GM21619 (cell line): ENCODE measurements at regions not wholly inside any gene's neighbourhood (a gene's known extent, or its start where the extent isn't known, plus 50 kb on each side); places are given as distances from the start of the nearest gene placed in this dataset.

Experiments
- ATAC-seq: cut with Tn5 transposase; IDR thresholded peaks from one replicate; pipeline ENCODE4 v1.9.1; 2021; ENCODE audit not compliant: unreplicated experiment

DNA sequence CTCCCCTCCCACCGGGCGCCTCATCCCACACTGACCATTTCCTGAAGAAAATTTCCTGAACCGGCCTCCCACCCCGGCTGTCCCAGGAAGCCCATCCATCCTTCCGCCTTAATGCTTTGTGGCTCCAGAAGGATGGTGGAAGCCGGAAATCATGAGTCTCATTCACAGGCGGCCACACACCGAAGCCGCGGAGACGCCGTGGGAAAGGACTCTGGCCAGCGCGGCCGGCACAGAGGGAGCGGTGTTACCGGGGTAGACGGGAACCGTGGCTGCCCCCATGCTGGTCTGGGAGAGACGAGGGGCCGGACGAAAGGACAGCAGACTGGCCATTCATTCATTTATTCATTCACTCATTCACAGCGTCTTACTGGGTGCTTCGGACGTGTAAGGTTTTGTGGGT, 326.8 kb downstream of the SEC14L1 start:
- no peak for ATAC-seq

DNA sequence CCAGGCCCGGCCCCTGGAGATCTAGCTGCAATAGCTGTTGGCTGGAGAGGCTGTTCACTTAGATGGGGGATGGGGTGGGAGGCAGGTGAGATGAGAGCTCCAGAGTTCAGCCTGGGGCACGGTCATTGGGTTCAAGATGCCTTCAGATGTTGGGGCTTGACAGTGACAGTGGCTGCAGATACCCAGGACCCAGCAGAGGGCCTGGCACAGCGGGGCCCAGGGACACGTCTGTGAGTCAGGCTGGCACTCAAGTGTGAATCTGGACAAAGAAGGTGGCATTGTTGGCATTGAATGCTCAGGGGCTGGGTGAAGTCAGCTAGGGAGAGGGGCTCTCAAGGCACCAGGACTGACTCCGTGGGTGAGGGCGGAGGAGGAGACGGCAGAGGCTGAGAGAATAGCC, 328.1 kb downstream of the SEC14L1 start:
- no peak for ATAC-seq

DNA sequence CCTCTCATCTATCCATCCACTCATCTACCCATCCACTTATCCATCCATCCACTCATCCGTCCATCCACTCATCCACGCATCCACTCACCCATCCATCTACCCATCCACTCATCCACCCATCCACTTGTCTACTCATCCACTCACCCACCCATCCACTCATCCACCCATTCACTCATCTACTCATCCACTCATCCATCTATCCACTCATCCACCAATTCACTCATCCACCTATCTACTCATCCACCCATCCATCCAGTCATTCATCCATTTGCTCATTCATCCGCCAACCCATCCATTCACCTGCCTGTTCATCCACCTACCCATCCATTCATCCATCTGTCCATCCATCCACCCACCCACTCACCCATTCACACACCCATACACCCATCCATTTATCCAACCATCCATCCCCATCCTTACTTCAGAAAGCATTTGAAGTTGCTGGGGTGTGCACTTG, 329.6 kb downstream of the SEC14L1 start:
- ATAC-seq, result no peak

DNA sequence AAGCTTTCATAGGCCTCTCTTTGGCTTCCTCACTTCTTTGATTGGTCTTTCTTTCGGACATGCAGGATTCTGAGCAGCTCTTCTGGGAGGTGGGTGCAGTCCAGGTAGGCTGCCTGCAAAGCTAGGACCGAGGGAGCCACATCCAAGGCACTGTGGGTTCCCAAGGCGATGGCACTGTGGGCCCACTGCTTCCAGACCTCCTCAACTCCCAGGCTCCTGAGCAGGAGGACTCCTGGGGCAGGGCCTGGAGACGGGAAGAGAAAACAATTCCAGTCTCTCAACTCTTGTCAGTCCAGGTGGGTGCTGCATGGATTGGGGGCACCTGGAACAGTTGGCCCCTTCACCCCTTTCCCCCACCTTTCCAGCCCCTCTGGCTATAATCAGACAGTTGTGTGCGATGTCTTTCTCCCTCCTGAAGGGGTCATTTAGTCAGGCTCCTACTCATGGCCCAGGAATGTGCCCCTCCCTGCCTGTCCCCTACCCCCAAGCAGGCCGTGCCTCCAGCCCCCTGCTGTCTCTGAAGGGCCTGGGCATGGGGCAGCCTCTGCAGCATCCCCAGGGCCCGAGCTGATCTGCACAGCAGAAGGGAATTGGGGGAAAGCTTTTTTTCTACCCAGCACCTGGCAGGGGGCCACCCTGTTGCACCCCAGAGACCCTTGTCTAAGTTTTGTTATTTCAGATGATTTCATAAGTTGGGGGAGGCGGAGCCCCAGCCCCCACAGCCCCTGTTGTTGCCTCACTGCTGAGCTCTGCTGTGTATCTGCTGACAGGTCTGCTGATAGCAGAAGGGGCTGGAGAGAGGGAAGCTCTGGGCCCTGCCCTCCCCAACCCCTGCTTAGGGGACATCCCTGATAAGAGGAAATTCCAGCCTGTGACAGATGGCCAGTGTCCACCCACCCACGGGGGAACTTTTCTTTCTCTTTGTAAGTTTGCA, 330.3 kb downstream of the SEC14L1 start:
- ATAC-seq, result no peak

DNA sequence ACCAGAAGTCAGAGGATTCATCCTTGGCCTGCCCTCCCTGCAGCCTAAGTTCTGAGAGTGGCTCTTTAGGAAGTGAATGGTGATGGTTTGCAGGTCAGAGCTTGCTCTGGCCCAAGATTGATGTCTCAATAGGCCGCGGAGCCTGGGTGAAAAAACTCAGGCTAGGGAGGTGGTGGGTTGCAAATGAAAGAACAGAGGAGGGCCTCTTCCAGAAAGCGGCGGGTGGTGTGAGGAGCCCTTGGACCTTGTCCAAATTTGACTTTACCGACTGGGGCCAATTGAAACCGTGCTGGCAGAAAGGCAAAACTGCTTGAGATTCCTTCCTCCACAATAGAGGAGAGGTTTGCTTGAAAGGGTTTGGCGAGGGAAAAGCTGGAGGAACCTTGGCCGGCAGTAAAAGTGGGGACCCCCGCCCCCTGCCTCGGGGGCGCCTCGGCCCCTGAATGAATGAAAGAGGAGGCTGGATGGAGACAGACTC, 331.3 kb downstream of the SEC14L1 start:
- ATAC-seq, result no peak

DNA sequence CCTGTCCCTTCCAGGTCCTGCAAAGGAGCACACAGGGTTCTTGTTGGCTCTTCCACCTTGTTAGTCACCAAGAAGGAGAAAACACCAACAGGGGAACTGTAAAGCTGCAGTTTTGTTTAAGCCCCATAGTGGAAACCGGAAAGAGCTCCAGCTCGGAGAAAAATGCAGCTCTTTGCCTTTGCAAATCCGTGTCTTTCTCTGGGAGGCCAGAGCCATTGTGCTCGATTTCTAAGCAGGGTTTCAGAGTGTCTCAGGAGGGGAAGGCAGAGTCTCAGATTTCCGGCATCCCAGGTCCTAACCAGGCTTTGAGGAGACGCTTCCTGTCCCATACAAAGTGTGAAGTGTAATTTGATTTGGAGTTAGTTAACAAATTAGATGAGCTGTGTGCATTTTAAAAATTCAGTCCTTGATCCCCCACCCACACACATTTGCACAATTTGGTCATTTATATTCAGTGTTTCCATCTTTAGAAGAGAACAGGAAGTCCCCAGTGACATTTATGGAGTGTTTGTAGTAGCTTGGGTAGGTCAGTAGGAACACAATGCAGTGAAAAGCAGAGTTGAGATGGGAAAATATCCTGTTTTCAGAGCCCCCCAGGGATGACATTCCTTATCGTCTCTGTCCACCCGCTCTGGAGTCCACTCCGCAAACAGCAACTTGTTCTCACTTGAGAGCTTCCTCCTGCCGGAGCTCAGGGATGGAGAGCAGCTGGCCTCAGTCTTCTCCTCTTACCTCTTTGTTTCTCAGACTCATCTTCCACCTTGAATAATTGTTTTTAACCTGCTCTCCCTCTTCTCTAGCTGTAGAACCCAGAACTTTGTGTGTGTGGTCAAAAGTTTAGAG, 331.9 kb downstream of the SEC14L1 start:
- no peak for ATAC-seq

DNA sequence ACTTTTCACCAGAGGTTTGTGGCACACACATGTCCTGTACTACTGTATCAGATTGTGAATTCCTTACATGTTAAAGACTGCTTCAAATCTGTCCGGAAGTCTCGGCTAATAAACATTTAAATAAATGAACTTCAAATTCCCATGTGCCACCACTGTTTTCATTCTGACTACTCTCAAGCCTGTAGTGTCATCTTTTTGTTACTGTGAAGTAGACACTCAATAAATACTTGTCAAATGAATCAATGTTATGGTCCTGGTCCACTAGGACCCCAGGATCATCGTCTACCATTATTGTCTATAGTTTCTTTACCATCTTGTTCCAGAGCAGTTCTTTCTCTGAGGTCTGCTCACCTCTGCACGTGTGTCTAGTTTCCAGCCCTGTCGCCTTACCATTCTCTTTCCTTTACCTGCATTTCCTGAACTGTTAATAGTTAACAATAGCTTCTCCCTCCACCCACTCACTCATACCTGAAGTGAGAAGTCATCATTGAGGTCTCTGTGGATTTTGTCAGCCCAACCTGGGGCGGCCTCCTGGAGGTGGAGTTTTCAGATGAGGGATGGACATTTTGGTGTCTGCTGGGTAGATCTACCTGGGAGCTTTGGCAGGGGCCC, 333.0 kb downstream of the SEC14L1 start:
- ATAC-seq, result no peak

DNA sequence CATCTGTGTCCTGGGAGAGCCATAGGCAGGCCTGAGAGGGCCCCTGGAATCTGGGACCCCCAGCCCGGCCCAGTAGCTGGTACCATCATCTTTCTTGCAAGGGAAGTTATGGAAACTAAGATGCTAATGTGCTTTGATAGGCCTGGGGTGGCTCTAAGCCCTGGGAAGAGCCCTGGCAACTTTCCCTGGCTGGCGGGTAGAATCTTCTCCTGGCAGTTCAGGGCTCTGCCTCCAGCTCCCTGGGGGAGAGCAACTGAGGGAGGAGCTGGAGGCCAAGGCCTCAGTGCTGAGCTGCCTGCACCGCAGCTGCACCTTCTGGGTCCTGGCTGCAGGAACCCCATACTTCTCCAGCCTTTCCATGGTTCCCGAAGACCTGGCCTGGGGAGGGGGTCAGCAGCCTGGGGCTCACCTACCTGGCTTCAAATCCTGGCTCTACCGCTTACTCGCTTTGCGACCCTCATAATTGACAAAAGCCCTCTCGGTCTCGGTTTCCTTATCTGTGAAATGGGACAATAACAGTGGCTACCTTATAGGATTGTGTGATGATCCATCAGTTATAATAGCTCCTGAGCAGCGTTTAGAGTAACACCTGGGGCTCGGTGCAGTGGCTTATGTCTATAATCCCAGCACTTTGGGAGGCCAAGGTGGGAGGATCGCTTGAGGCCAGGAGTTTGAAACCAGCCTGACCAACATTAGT, 333.7 kb downstream of the SEC14L1 start:
- ATAC-seq, result no peak

DNA sequence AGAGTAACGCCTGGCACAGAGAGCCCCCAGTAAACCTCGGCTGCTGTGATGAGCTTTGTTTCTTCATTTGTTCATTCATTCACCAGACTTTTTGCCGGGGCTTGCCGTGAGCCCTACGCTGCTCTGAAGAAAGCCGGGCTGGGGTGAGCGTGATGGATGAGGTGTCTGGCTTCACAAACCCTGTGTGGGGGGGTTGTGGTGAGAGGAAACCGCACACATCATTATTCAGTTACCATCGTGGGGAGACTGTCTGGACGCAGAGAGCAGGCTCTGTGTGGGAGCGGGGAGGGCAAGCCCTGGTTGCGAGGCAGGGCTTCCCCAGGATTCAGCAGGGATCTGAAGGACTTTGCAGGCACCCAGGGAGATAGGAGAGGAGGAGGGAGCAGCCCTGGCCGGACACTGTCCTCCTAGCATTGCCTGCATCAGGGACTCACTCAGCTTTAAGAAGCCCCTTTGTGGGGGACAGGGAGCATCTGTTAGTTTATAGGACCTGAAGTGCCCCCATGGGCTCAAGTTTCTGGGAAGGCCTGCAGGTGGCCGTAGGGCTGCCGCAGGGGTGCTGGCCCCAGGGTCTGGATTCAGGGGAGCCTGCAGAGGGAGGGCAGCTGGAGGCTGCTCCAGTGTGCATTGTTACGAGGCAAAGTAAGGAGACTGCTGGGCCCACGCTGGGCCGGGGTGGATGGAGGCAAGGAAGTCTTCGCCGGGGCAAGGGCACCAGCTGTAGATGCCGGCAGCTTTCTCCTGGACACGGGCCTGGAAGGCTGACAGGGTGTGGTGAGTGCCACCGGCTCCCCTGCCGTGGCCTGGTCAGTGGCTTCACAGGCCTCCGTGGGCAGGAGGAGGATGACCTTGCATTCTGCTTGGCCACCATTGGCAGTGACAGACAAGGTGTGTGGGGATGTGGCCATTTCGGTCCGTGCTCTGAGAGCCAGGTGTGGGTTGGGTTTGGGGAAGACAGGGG, 334.5 kb downstream of the SEC14L1 start:
- ATAC-seq, result no peak

DNA sequence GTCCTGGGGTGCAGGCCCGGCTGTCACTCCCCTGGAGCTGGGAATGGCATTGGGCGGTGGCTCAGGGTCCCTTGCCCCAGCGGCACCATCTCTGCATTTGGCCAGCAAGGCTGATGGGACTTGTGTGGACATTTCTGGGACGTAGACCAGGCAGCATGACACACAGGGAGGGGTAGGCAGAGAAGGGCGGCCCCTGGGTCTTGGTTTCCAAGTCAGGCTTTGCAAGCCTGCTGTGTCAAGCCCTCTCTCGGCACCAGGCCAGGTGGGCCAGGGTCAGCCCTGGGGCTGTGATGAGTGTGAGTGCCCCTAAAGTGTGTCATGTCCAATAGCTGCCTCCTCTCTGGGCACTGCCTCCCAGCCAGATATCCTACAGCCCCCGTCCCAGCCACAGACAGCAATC, 335.2 kb downstream of the SEC14L1 start:
- ATAC-seq, result no peak

DNA sequence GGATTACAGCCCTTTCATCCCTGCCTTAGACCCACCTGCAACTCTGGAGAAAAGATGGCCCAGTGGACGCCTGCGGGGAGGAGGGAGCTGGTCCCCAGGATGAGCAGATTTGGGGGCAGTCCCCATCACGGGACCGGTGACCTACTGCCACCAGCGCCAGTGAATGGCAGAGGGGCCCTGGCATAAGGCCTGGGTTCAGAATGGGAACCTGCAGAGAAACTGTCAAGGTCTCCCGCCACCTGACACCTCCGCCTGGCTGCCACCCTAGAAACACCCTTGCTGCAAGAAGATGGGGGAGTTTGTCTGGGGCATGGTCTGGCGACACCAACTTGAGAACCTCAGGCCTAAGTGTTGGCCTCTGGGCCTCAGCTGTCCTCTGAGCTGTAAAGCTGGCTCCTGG, 335.7 kb downstream of the SEC14L1 start:
- ATAC-seq, result no peak

DNA sequence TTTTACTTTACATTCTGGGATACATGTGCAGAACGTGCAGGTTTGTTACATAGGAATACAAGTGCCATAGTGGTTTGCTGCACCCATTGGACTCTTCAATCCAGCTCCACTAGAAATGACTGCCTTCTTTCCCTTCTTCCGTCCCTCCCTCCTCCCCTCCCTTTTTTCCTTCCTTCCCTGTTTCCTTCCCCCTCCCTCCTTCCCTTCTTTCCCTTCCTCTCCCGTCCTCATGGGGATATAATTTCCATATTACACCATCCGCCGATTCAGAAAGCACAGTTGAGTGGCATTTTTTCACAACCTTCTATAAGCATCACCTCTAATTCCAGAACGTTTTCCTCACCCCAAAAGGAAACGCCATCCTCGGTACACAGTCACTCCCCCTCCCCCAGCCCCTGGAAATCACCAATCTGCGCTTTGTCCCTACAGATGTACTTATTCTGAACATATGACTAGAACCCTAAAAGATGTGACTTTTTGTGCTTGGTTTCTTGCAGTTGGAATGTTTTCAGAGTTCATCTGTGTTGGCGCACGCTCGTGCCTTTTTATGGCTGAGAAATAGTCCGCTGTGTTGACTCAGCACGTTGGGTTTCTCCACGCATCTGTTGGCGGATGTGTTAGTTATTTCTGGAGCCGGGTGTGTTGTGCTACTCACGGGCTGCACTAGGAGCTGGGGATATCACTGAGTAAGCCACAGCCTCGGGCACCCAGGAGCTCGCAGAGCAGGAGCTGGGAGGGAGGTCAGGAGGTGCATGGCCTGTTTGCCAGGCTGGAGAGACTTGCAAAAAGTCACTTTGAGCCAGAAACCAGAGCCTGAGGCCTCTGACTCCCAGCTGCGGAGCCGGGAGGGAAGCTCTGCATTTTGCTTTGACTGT, 336.4 kb downstream of the SEC14L1 start:
- no peak for ATAC-seq

DNA sequence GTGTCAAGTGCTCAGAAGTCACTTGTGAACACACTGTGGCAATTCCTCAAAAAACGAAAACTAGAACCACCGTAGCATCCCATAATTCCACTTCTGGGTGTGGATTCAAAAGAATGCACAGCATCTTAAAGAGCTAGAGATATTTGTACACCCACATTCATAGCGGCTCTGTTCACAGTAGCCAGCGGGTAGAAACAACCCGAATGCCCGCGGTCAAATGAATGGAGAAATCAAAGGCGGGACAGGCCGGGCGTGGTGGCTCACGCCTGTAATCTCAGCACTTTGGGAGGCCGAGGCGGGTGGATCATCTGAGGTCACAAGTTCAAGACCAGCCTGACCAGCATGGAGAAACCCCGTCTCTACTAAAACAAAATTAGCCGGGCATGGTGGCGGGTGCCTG, 337.5 kb downstream of the SEC14L1 start:
- no peak for ATAC-seq

DNA sequence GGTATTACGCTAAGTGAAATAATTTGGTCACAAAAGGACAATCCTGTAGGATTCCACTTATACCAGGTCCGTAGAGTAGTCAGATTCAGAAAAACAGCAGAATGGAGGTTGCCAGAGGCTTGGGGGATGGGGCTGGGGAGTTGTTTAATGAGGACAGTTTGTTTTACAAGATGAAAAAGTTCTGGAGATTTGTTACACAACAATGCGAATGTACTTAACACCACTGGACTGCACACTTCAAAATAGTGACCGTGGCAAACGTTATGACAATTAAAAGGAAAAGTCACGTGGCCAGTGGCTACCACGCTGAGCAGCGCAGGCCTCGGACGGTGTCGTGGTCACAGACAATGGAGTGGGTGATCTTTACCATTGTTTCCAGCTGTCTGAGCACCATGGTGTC, 338.1 kb downstream of the SEC14L1 start:
- no peak for ATAC-seq

DNA sequence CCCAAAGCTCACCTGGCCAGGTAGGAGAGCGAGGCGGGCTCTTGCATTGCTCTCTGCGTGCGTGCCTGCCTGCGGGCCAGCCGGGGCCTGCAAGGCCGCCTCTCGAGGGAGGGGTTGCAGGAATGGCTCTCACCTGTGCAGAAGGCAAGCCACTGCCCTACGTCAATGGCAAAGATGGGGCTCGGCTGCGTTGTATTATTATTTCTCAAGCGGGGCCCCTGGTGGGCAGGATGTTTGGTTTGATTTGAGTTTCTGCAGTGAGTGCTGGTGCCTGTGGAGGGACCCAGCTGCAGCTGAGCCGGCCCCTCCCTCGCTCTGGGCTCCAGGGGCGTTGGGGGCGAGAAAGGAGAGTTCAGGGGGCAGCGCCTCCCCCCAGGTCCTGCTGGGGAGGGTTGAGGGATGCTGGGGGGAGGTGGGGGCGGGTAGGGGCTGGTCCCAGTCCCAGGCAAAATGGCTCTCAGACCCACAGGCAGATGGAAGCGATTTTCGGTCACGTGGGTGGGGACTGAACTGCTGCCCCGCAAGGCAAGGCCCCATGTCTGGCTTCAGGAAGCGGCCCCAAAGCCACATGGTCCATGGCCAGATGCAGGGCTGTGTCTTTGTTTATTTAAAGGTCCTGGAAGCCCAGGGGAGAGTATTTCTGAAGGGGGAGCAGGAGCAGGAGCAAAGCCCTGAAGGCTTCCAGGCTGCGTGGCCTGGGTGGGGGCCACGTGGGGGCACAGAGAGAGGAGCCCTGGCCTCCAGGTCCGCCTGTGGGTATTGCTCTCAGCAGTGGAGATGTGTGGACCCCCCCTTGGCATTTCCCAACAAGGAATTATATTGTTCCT, 338.8 kb downstream of the SEC14L1 start:
- ATAC-seq, result no peak

DNA sequence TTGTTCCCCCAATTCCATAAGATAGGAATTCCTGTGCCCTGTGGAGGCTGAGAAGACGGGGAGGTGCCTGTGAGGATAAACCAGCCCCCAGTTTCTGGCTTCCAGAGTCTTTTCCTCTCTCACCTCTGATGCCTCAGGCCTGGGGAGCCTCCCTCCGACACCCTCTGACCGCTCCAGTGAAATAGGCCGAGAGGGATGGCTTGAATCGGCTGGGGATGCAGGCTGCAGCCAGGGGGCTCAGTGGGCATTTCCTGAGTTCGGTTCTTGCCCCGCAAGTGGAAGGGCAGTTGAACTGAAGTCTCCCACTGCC, 339.4 kb downstream of the SEC14L1 start:
- no peak for ATAC-seq

DNA sequence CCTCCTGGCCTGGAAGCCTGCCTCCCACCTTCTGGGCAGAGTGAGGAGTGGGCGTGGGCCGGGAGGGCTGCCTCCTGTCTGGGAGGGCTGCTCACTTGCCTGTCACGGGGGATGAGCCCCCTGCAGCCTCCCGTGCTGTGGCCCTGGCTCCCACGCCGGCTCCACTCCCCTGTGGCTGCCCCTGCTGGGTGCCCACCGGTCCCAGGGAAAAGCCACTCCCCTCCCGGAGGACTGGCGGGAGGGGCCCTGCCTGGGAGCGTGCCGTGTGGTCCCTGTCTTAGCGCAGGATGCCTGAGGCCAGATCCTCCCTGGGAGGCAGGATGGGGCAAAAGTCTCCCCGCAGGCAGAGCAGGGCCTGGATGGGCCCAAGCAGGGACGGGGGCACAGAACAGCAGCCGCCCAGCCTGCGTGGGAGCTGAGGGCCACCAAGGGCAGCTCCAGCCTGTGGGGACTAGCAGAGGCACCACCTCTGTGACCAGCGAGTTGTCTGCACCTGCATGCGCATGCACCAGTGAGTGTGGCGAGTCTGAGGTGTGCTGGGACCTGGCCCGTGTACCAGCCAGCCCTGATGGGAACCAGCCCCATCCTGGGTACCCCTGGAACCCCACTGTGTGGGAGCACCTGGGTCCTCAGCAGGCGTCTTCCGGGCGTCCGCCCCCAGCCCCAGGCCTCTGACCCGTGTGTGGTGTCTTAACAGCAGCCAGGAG, 339.9 kb downstream of the SEC14L1 start:
- no peak for ATAC-seq
